M059J (cell line): ENCODE measurements at regions not wholly inside any gene's neighbourhood (a gene's known extent, or its start where the extent isn't known, plus 50 kb on each side); places are given as distances from the start of the nearest gene placed in this dataset.
"Not testable (repeated sequence)": the region's sequence is repeated elsewhere in the genome, so short reads cannot be mapped to it uniquely, and the experiment has no call there.

Source experiments
- DNase-seq: peaks from one replicate; pipeline ENCODE4 v3.0.0-alpha.2; 2012; ENCODE audit warnings: low read depth

DNA sequence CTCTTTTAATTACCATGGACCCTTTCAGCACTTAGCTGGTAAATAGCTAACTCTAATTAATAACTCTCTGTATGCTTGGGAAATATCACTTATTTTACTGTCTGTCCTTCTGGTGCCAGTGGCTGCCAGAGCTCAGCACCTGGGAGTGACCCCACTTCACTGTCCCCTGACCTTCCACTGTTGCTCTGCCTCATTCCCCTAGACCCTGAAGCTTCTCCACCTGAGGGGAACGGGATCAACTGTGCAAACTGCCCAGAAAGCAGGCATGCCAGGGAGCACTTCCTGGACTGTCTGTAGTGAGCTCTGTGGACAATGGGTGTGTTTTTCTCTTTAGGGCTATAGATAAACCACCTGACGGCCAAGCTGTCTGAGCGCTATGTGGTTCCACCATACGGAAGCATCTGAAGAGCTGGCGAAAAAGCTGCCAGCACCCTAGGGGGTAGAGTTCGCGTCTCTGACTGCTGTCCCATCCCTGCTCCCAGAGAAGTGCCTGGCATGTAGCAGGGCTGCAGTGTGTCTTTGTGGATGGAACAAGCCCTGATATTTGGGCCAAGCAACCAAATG is 106.3 kb upstream of the FOXA2 start:
- no peak for DNase-seq

DNA sequence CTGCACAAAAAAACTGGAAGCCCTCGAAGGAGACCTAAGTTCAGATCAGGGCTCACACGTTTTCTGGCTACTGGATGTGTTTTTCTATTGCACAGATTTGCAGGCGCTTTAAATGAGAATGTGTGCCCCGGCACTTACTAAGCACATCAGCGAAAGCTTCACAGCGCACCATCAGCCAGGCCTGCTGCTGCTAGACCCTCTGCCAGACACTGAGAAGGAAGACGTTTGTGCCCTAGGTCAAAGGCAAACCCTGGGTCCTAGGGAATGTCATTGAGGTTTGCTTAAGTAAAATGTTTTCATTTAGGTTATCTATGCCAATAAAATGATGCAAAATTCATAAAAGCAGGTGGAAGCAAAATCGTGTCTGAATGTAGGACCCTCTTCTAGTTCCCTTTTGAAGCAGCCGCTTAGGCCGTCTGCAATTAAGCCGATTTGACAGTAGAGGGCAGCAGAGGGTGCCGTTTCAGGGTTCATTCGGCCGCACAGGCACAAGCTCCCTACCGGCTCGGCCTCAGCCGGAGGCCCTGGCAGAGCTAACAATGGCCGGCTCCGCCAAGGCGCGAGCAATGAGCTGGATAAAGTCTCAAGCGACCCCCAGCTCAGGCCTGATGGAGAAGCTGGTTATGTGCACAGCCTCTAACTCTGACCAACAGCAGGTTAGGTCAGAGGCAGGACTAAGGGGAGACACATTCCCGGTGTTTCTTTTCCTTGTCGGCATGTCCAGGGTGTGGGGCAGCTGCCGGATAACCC is 107.2 kb upstream of the FOXA2 start:
- peak; percentile 74 for DNase-seq

DNA sequence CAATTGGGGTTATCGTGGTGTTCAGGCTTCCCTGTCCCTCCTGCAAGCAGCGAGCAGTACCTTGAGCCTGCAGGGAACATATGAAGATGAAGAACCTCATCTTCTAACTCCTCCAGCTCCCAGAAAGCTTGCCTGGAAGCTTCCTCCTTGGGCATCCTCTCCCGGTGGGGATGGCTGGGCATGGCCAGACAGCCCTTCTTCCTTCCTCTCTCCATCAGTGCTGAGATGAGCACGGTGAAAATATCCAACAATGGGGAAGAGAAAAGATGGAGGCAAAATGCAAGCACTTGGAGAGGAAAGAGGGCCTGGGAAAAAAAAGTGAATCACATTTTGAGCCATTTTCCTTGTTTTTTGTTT is 107.7 kb upstream of the FOXA2 start:
- DNase-seq, result no peak

DNA sequence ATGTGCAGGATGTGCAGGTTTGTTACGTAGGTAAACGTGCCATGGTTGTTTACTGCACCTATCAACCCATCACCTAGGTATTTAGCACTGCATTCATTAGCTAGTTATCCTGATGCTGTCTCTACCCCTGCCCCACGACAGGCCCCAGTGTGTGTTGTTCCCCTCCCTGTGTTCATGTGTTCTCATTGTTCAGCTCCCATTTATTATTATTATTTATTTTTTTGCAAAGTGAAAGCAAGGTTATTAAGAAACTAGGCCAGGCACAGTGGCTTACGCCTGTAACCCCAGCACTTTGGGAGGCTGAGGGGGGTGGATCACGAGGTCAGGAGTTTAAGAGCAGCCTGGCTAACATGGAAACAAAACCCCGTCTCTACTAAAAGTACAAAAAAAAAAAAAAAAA is 108.2 kb upstream of the FOXA2 start:
- not testable (repeated sequence) for DNase-seq

DNA sequence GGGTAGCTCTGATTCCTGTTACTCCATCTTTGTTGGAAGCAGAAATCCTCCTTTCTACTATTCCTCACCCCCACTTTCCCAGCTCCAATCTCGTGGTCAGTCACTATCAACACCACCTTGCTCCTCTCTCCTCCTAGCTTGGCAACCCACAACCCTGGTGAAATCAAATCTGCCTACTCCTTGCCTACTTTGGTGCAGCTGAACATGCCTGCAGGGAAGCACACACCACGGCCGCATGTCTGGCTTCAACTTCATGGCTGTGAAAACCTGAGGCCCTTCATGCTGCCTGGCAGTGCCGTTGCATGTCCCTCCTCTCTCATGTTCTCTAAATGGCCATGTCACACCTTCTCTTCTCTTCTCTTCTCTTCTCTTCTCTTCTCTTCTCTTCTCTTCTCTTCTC is 112.4 kb upstream of the FOXA2 start:
- no peak for DNase-seq

DNA sequence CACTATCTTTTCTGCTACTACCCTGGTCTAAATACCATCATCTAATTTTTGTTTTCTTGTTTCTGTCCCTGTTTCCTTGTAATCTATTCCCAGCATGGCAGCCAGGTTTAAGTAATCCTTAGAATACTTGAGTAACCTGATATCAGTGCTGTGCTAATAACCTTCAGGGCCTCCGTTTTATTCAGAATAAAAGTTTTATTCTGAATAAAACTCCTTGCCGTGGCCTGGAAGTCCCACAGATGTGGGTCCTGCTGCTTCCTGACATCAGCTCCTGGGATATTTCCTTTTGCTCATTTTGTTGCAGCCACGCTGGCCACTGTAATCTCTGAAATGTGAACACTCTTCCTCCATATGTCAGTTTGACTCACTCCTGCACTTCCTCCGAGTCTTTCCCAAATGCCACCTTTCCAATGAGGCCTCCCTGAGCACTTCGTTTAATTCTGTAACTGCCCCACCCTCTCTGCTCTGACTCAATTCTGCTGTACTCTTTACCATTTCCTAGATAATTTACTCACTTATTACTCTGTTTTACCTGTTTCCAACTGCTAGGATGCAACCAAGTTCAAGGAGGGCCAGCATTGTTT is 114.0 kb upstream of the FOXA2 start:
- peak; percentile 30 for DNase-seq

DNA sequence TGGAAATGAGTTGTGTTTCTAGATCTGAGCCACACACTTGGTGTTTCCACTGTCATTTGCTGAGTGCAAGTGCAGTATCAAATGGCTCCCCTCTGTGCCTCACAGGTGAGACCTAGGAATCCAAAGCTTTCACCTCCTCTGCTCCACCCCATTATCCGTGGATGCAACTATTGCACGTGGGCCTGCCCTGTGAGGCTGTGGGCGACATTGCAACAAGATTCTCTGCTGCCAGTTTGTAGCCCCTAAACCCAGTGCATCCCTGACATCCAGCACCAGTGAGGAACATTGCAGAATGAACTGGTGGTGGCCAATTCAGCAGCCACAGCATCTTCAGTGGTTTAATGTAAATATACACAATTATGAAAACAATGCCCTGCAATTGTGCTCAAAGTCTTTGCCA is 115.0 kb upstream of the FOXA2 start:
- DNase-seq, result no peak

DNA sequence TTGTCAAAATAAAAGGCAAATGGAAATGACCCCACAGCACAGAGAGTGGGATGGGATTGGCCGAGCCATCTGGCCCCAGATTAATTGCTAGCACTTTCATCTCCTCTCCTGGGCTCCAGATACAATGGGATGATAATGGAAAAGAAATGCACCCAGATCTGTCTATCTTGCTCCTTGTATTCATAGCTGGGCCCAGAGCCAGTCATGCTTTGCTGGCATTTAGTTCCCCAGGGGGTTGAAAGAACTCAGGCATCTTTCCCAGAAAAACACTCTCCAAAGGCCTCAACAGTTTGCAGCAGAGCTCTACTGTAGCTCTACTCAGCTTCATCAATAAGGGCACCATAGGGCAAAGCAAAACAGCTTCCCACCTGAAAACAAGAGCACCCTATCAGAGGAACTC is 116.0 kb upstream of the FOXA2 start:
- peak; percentile 65 for DNase-seq

DNA sequence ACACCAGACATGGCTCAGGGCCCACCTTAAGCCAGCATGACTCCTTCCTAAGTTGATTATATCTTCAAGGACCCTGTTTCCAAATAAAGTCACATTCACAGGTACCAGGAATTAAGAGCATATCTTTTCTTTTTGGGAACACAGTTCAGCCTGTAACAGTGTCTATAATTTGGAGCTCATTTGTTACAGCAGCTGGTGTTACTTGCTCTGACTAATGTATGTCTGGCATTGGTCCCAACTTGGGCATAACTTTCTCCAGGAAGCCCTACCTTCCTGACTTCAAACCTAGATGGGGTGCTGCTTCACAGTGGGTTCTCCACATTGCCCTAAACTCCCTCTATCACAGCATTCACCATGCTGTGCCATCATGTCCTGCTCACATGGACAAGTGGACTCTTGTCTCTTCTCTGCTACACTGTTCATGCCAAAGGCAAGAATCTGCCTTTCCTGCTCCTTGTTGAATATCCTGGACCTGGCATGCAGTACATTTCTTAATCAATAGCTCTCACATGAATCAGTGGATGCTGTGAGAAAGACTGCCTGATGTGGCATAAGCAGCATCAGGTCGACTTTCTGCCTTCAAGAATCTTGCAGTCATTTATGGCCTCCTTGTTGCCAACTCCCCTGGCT is 117.4 kb upstream of the FOXA2 start:
- no peak for DNase-seq

DNA sequence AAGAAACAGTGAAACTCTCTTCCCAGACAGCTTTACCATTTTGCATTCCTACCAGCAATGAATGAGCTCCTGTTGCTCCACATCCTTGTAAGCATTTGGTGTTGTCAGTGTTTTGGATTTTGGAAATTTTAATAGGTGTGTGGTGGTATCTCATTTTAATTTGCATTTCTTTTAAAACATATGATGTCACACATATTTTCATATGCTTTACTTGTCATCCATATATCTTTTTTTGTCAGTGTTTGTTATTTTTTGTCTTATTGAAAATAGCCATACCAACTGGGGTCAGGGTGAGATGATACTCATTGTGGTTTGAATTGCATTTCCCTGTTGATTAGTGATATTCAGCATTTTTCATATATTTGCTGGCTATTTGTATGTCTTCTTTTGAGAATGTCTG is 119.5 kb upstream of the FOXA2 start:
- no peak for DNase-seq

DNA sequence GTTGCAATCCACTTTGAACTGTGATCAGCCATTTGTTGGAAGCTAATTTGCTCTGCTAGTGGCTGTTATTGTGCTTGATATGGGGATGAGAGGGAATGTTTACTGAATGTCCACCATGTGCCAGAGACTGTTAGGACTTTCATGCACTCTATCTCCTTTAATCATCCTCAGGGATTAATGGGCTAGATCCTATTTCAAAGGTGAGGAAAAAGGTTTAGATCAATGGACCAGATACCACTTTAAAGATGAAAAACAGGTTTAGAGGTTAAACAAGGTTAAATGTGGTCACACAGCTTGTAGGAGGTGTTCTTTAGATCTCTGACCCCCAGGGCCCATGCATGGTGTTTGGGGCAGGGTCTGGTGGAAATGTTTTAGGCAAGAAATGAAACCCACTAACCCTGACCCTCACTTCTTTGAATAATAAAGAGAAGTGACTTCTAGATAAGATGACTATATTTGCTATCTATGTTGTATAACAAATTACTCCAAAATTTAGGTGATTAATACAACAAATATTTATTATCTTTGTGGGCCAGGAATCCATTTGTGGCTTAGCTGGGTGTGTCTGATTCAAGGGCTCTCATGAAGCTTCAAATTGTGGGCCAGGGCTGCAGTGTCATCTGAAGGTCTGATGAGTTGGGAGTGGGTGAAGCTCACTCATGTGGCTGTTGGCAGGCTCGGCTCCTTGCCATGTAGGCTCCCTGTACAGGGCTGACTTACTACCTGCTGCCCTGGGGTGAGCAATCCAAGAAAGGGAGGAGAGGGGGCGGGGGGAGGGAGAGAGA is 127.8 kb upstream of the FOXA2 start:
- peak; percentile 67 for DNase-seq

DNA sequence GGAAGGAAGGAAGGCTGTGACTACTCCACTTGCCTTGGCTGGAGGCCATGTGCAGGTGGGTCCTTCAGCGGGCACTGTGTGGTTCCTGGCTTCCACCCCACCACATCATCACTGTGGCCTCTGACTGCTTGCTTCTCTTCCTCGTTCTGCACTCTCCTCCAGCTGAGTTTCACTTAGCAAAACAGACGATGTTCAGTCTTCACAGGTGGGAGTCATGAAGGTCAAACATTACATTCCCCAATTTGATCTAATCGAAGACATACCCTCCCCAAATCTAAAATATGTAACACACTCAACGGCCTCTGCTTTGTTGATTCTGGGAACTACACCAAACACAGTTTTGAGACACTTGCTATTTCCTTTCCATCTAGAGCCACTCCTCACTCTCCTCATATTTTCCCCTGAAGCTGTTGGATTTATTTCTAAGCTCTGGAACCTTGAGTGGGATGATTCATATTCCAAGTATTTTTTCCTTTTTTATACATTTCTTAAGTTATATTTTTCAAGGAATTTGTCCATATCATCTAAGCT is 132.5 kb upstream of the FOXA2 start:
- peak; percentile 69 for DNase-seq

DNA sequence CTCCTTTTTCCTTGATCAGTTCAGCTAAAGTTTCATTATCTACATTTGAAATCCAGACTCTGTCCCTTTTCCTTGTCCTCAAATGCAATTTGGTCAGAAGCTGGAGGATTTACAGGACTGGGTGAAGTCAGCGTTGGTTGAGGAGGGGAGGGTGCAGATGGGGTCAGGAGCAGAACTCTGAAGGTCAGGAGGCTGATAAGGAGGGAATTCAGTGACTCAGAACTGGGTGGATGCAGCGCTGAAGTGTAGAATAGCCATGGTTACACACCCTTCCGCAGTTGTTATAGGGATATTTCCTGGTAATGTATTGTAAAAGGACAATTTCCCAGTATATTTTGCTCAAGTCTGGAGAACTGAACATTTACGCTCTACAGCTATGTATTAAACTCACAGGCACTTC is 133.1 kb upstream of the FOXA2 start:
- DNase-seq, result peak; percentile 68

DNA sequence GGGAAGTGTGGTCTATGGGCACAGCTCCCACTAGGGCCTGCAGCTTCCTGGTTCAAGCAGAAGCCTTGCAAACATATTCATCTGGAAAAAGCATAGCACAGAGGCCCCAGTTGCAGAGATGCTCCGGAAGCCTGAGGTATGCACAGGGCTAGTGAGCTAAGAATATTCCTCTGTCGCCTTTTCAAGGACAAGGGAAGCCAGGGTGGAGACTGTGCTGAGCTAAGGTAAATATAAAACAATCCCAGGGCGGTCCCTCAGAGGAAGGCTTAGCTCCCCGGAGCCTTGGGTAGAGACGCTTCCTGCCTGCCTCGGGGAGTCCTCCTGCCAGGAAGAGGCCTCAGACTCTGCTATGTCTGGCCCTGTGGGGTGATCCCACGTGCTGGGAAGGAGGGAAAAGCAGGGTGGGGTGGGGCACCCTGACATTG is 134.8 kb upstream of the FOXA2 start:
- no peak for DNase-seq

DNA sequence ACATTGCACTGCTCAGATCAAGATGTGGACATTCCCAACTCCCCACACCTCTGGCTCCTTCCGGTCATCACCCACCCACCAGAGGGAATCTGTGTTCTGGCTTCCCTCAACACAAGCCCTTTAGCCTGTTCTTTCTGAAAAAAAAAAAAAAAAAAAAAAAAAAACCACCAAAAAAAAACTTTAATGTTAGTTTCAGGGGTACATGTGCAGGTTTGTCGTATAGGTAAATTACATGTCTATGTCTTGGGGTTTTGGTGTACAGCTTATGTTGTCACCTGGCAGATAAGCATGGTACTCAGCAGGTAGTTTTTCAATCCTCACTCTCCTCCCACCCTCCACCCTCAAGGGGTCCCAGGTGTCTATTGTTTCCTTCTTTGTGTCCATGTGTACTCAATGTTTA is 135.8 kb upstream of the FOXA2 start:
- no peak for DNase-seq

DNA sequence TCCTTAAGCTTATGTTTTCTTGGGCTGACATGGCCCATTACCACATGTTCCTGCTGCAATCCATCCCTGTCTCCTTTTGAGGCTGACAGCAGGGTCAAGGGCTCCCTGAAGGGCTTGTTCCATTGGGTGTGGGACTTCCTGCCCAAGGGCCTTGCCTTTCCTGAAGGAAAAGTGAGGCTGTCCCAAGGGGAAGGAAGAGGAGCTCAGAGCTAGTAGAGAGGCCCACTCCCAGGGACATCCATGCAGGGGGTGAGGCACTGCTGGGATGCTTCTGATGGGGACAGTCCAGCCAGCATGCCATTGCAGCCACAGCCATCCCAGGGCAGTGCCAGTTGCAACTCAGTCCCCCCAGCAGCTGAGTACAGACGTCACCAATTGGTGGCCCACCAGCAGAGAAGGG is 138.4 kb upstream of the FOXA2 start:
- no peak for DNase-seq

DNA sequence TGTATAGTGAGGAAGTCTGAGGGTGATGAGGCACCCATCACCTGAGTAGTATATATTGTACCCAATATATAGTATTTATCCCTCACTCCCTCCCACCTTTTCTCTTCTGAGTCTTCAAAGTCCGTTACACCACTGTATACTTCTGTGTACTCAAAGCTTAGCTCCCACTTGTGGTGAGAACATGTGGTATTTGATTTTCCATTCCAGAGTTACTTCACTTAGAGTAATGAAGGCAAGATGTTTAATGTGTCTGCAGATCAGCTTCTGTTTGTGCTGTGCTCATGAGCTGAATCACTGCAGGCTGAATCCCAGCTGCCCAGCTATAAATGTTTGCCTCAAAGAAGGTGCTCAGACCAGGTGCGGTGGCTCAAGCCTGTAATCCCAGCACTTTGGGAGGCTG is 139.3 kb upstream of the FOXA2 start:
- peak; percentile 24 for DNase-seq

DNA sequence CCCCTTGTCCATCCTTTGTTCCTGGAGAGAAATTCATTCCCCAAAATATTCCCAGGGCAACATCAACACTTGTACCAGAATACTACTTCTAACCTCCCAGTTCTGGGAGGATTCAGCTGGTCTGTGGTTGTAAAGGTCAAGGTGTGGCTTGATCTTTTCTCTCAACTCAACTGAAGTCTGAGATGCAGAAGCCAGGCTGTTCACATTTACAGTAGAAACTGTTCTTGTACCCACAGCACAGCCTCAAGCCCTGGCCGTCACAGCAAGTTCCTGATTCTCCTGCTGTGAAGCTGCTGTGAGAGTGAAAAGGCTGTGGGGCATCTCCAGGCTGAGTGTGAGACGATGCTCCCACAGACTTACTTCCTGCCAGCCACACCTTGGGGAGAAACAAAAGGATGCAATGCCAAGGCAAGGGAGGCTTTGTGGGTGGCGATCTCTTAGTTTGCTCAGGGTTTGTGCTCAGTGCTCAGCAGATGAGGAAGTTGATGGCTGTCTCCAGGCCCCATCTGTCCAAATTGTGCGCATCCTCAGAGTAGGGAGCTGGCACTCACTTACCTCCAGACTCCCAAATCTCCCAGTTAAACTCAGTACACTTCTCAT is 143.9 kb upstream of the FOXA2 start:
- peak; percentile 82 for DNase-seq

DNA sequence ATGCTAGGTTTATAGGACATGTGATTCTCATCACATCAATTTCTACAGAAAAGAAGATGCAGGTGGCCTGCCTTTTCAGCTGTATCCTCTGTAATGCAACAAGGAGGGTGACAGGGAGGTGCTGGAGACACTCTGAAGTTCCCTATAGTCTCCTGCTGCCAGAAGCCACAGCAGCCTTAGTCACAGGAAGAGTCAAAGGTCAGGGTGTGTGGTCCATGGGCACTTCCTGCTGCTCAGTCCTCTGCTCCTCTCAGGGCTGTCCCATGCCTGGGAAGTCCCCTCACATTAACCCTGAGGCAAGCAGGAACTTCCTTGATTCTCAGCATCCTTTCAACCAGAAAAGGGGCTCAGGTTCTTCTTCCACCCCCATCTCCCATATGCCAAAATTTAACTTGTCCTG is 144.8 kb upstream of the FOXA2 start:
- peak; percentile 93 for DNase-seq

DNA sequence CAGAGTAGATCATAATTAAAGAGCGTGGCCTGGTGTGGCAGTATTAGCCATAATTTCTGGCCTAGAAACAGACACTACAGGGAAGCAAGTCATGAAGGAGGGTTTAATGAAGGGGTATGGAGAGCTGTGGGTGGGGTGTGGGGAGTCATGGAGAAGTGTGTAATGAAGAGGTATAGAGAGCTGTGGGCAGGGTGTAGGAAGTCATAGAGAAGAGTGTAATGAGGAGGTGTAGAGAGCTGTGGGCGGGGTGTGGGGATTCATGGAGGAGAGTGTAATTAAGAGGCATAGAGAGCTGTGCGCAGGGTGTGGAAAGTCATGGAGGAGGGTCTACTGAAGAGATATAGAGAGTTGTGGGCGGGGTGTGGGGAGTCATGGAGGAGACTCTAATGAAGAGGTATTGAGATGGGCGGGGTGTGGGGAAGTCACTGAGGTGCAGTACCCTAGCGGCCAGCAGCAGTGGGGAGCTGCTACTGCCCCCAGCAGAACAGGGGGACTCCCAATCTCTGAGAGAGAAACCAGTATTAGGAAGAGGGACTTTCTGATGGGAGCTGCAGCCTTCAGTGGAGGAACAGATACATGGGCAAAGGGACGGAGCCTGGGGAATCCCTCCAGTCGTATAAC is 145.4 kb upstream of the FOXA2 start:
- DNase-seq, result no peak

DNA sequence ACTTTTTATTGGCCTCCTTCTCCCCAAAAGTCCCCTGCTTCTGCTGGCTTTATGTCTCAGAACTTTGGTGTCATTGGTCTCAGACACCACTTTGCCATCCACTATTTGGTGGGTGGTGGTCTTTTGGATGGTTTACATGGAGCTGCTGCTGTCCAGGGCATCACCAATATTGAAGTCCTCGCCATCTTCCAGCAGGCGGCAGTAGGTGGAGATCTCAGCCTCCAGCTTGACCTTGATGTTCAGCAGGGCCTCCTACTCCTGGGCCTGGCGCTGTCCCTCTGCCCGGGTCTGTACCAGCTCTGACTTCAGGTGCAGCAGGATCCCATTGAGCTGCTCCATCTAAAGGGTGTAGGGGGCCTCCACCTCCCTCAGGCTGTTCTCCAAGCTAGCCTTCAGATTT is 148.4 kb upstream of the FOXA2 start:
- DNase-seq, result no peak
